GM12878 (cell line): ENCODE measurements at regions not wholly inside any gene's neighbourhood (a gene's known extent, or its start where the extent isn't known, plus 50 kb on each side); places are given as distances from the start of the nearest gene placed in this dataset.
A peak's percentile ranks its signal among the peaks of the same experiment; 100 is the strongest.

Experiments
- CBX3 ChIP-seq: fragments of 200-600 bp; sonication (generic); IDR thresholded peaks from 2 replicates; pipeline ENCODE4 v1.6.1; 2016; ENCODE audit warnings: low read depth, borderline replicate concordance
- CBX5 ChIP-seq: sonication (generic); IDR thresholded peaks from 2 replicates; pipeline ENCODE4 v1.6.1; 2016; ENCODE audit warnings: low read depth, moderate library complexity, mild to moderate bottlenecking, inconsistent platforms
- CEBPB ChIP-seq, 2 experiments: fragments of 150-350 bp in 1 of 2; IDR thresholded peaks; 2 replicates each; pipeline ENCODE4 v1.6.1; 2012 to 2014; ENCODE audit warnings: low read depth in 2 of 2, low read length in 2 of 2, borderline replicate concordance in 1 of 2, inconsistent platforms in 1 of 2
- CREB1 ChIP-seq: IDR thresholded peaks from 2 replicates; pipeline ENCODE4 v1.6.1; 2012; ENCODE audit warnings: low read depth, mild to moderate bottlenecking, inconsistent platforms
- EP300 ChIP-seq, 2 experiments: fragments of 150-350 bp in 1 of 2; IDR thresholded peaks; 2 replicates each; pipeline ENCODE4 v1.6.1; 2011 to 2012; ENCODE audit warnings: low read depth in 2 of 2, low read length in 2 of 2, borderline replicate concordance in 1 of 2, improper control_type of control experiment in 1 of 2, inconsistent platforms in 1 of 2; ENCODE audit not compliant: control insufficient read depth in 1 of 2
- FOXM1 ChIP-seq: IDR thresholded peaks from 2 replicates; pipeline ENCODE4 v1.6.1; 2012; ENCODE audit warnings: low read depth, mild to moderate bottlenecking, inconsistent platforms, low read length, moderate library complexity
- HCFC1 ChIP-seq: fragments of 150-350 bp; IDR thresholded peaks from 2 replicates; pipeline ENCODE4 v1.6.1; 2014; ENCODE audit warnings: low read length
- IKZF2 ChIP-seq, 2 experiments: fragments of 450-650 bp; IDR thresholded peaks; 2 replicates each; pipeline ENCODE4 v1.6.1; 2017; ENCODE audit warnings: mild to moderate bottlenecking in 2 of 2, moderate library complexity in 2 of 2
- KDM1A ChIP-seq: fragments of 200-600 bp; sonication (generic); IDR thresholded peaks from 2 replicates; pipeline ENCODE4 v1.6.1; 2016; ENCODE audit warnings: borderline replicate concordance
- KLF5 ChIP-seq: fragments of 450-650 bp; IDR thresholded peaks from 2 replicates; pipeline ENCODE4 v1.6.1; 2014; ENCODE audit warnings: mild to moderate bottlenecking; ENCODE audit not compliant: partially characterized antibody
- LARP7 ChIP-seq: fragments of 450-650 bp; IDR thresholded peaks from 2 replicates; pipeline ENCODE4 v1.6.1; 2017; ENCODE audit warnings: mild to moderate bottlenecking
- MAX ChIP-seq: IDR thresholded peaks from 2 replicates; pipeline ENCODE4 v1.6.1; 2012; ENCODE audit warnings: low read depth, low read length, improper control_type of control experiment
- RAD21 ChIP-seq: IDR thresholded peaks from 2 replicates; pipeline ENCODE4 v1.6.1; 2011; ENCODE audit warnings: mild to moderate bottlenecking, low read depth, low read length, moderate library complexity; ENCODE audit not compliant: insufficient read depth
- RCOR1 ChIP-seq: conservative IDR thresholded peaks from 2 replicates; pipeline ENCODE4 v1.6.1; 2012; ENCODE audit warnings: low read depth, low read length, improper control_type of control experiment
- SIN3A ChIP-seq: IDR thresholded peaks from 2 replicates; pipeline ENCODE4 v1.6.1; 2012; ENCODE audit warnings: low read depth, low read length, improper control_type of control experiment
- SUPT20H ChIP-seq: IDR thresholded peaks from 2 replicates; pipeline ENCODE4 v1.6.1; 2011; ENCODE audit warnings: low read depth, mild to moderate bottlenecking, low read length, moderate library complexity, borderline replicate concordance; ENCODE audit not compliant: control insufficient read depth
- TARDBP ChIP-seq: IDR thresholded peaks from 2 replicates; pipeline ENCODE4 v1.6.1; 2016; ENCODE audit warnings: borderline replicate concordance
- USF1 ChIP-seq: IDR thresholded peaks from 2 replicates; pipeline ENCODE4 v1.6.1; 2011; ENCODE audit warnings: borderline replicate concordance, low read depth, mild to moderate bottlenecking, moderate library complexity, mixed read lengths, low read length; ENCODE audit not compliant: insufficient read depth; ENCODE audit errors: extremely low read length
- ZNF592 ChIP-seq: fragments of 450-650 bp; IDR thresholded peaks from 2 replicates; pipeline ENCODE4 v1.6.1; 2017; ENCODE audit warnings: mild to moderate bottlenecking, moderate library complexity
- TF ChIP-seq, protein P1 (sequence below): fragments of 450-650 bp; formaldehyde crosslinking; IDR thresholded peaks from 2 replicates; pipeline ENCODE4 v1.5.0; 2022; ENCODE audit warnings: mild to moderate bottlenecking, missing genetic modification characterization
- TF ChIP-seq, protein P2 (sequence below): fragments of 450-650 bp; IDR thresholded peaks from 2 replicates; pipeline ENCODE4 v1.6.1; 2017; ENCODE audit warnings: borderline replicate concordance

DNA sequence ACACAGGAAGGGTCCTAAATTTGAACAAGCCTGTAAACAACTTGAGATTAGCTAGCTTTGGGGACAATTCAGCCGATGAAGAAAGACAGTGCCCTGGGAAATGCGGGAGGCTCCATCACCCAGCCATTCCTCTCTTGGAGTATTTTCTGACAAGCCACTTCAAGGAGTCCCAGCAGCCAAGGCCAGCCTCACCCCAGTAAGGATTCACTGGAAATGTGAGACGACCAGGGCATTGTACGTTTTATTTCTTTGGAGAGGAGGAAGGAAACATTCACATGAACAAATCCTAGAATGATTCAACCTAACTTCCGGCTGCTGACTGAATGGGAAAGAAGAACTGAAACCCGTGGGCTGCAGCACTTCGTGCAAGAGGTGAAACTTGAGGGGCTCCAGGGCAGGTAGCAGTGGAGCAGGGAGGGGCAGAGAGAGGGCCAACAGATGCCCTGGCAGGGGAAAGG, 116.4 kb upstream of the ARHGEF3 start (continued):
- TF ChIP-seq, protein P1, sequence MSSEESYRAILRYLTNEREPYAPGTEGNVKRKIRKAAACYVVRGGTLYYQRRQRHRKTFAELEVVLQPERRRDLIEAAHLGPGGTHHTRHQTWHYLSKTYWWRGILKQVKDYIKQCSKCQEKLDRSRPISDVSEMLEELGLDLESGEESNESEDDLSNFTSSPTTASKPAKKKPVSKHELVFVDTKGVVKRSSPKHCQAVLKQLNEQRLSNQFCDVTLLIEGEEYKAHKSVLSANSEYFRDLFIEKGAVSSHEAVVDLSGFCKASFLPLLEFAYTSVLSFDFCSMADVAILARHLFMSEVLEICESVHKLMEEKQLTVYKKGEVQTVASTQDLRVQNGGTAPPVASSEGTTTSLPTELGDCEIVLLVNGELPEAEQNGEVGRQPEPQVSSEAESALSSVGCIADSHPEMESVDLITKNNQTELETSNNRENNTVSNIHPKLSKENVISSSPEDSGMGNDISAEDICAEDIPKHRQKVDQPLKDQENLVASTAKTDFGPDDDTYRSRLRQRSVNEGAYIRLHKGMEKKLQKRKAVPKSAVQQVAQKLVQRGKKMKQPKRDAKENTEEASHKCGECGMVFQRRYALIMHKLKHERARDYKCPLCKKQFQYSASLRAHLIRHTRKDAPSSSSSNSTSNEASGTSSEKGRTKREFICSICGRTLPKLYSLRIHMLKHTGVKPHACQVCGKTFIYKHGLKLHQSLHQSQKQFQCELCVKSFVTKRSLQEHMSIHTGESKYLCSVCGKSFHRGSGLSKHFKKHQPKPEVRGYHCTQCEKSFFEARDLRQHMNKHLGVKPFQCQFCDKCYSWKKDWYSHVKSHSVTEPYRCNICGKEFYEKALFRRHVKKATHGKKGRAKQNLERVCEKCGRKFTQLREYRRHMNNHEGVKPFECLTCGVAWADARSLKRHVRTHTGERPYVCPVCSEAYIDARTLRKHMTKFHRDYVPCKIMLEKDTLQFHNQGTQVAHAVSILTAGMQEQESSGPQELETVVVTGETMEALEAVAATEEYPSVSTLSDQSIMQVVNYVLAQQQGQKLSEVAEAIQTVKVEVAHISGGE (CRISPR knock-in tag) = no peak
- TF ChIP-seq USF1 (no peak), KLF5 (no peak), CBX3 (no peak), HCFC1 (no peak), CBX5 (peak; percentile 89; the same call in 1 of the 2 replicates), SIN3A (0 out of 2 replicates have a peak, but pooled peaks have one; percentile 15), FOXM1 (peak; percentile 99), CREB1 (peak; percentile 66; the same call in 1 of the 2 replicates), MAX (no peak), KDM1A (no peak), RCOR1 (peak; percentile 96), ZNF592 (no peak), CEBPB (IDR thresholded peaks at IDR 0.05; ENCODE audit: borderline replicate concordance in 1 of 2, low read depth in 2 of 2, low read length in 2 of 2) (peak in 1 of 2 experiments; percentile 85; a peak in 2 of 4 replicates), LARP7 (0 out of 2 replicates have a peak, but pooled peaks have one; percentile 28), IKZF2 (IDR thresholded peaks at IDR 0.05) (peak; percentile 98 to 99), TARDBP (0 out of 2 replicates have a peak, but pooled peaks have one; percentile 44), RAD21 (peak; percentile 38; the same call in 1 of the 2 replicates), EP300 (IDR thresholded peaks at IDR 0.05; ENCODE audit: borderline replicate concordance in 1 of 2, control insufficient read depth in 1 of 2, low read depth in 2 of 2, low read length in 2 of 2) (peak; percentile 97 to 99), SUPT20H (no peak)
- TF ChIP-seq, protein P2, sequence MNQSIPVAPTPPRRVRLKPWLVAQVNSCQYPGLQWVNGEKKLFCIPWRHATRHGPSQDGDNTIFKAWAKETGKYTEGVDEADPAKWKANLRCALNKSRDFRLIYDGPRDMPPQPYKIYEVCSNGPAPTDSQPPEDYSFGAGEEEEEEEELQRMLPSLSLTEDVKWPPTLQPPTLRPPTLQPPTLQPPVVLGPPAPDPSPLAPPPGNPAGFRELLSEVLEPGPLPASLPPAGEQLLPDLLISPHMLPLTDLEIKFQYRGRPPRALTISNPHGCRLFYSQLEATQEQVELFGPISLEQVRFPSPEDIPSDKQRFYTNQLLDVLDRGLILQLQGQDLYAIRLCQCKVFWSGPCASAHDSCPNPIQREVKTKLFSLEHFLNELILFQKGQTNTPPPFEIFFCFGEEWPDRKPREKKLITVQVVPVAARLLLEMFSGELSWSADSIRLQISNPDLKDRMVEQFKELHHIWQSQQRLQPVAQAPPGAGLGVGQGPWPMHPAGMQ = no peak
